ENCODE measurements at regions not wholly inside any gene's neighbourhood (a gene's known extent, or its start where the extent isn't known, plus 50 kb on each side); places are given as distances from the start of the nearest gene placed in this dataset.
"Not testable (repeated sequence)": the region's sequence is repeated elsewhere in the genome, so short reads cannot be mapped to it uniquely, and the experiment has no call there.

DNA sequence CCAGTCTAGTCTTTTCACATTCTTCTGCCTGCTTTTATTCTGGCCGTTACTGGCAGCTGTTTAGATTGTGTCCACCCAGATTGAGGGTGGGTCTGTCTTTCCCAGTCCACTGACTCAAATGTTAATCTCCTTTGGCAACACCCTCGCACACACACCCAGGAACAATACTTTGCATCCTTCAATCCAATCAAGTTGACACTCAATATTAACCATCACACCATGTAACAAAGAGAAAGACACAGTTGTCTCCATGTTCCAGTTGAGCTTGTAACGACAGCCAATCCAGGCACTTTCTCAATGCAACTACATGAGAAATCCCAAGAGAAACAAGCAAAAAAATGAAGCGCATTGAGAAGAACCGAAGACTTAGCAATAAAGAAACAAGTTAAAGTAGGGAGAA lies 877.7 kb downstream of the LTN1 start:
- H3K27me3 Mint-ChIP-seq (ENCODE audit: low read depth); H3K4me1 Mint-ChIP-seq (ENCODE audit: low read depth); H3K4me3 Mint-ChIP-seq; H3K36me3 Mint-ChIP-seq (ENCODE audit: low read depth); CTCF ChIA-PET; intact Hi-C loops (cut with micrococcal nuclease); H3K9me3 Mint-ChIP-seq; H3K27ac Mint-ChIP-seq; DNase-seq: not testable (repeated sequence)

GRCh38 chr21:28113718-28114117 lies 879.0 kb downstream of the LTN1 start:
- CTCF ChIA-PET: no interaction called here
- H3K36me3 Mint-ChIP-seq (ENCODE audit: low read depth): no peaks in the 10 kb centered on the region

GRCh38 chr21:28112511-28112910 lies 880.2 kb downstream of the LTN1 start:
- Mint-ChIP-seq H3K27me3 (ENCODE audit: low read depth) (no peaks in the 10 kb centered on the region), H3K4me1 (ENCODE audit: low read depth) (no peaks in the 10 kb centered on the region), H3K36me3 (ENCODE audit: low read depth) (no peaks in the 10 kb centered on the region), H3K4me3 (no peak overlapping the region), H3K27ac (no peak overlapping the region), H3K9me3 (peaks cover 4% of the 10 kb centered on the region)
- CTCF ChIA-PET: interaction anchor here (0.6 kb wide), 1 partner anchor 45 kb away, joined by 3 read pairs; no protein-coding TSS in a partner anchor
- DNase-seq: no peak
- intact Hi-C loops (cut with micrococcal nuclease): no loop called here

More at GRCh38 chr21:28113718-28114117, 879.0 kb downstream of the LTN1 start:
- no peak for DNase-seq
- H3K27ac Mint-ChIP-seq: no peak overlapping the region
- H3K4me3 Mint-ChIP-seq: no peak overlapping the region
- H3K9me3 Mint-ChIP-seq: peaks cover 3% of the 10 kb centered on the region
- no peaks in the 10 kb centered on the region for H3K4me1 Mint-ChIP-seq (ENCODE audit: low read depth)
- H3K27me3 Mint-ChIP-seq (ENCODE audit: low read depth): no peaks in the 10 kb centered on the region
- intact Hi-C loops (cut with micrococcal nuclease): no loop called here

DNA sequence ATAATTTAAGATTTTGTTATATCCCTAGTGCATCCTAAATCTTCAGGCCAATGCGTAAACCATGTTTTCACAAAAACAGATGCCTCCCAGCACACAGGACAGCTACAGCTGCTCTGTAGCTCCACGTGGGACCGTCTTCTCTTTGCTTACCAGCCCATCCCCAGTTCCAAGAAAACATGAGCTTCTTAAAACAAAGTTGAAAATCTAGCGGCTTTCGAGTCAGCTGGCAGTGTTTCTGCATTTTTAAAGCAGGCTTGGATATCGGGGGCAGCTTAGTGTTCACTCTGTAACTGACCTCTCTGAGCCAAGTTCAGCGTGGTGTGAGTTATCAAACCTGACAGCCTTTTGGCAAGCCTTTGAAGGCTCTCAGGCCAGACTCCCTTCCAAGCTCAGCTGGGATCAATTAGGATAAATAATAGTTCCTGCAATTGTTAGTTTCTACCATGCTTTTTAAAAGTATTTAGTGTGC lies 881.5 kb downstream of the LTN1 start:
- Mint-ChIP-seq H3K36me3 (ENCODE audit: low read depth) (no peaks in the 10 kb centered on the region), H3K9me3 (peaks cover 4% of the 10 kb centered on the region), H3K27ac (no peak overlapping the region), H3K4me1 (ENCODE audit: low read depth) (no peaks in the 10 kb centered on the region), H3K4me3 (no peak overlapping the region), H3K27me3 (ENCODE audit: low read depth) (no peaks in the 10 kb centered on the region)
- no peak for DNase-seq
- intact Hi-C loops (cut with micrococcal nuclease): no loop called here
- CTCF ChIA-PET: no interaction called here

DNA sequence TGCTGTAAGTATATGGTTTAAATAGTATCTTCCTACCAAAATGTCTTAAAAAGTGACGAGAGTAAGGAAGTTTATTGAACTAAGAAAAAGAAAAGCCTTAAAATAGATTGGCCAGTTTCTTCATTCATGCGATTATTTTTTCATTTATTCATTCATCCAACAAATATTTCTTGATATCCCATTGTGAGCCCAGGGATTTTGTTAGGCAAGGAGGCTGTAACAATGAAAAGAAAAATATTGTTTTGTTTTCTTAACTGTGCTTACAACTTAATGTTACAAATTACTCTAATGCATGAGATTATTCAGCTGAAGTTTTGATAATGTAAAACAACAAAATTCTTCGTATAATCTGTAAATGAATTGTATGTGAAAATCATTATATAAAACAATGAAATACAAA lies 882.0 kb downstream of the LTN1 start:
- intact Hi-C loops (cut with micrococcal nuclease): no loop called here
- Mint-ChIP-seq H3K27ac (no peak overlapping the region), H3K9me3 (peaks cover 4% of the 10 kb centered on the region), H3K27me3 (ENCODE audit: low read depth) (no peaks in the 10 kb centered on the region), H3K4me1 (ENCODE audit: low read depth) (no peaks in the 10 kb centered on the region), H3K36me3 (ENCODE audit: low read depth) (no peaks in the 10 kb centered on the region), H3K4me3 (no peak overlapping the region)
- no peak for DNase-seq
- CTCF ChIA-PET: no interaction called here

DNA sequence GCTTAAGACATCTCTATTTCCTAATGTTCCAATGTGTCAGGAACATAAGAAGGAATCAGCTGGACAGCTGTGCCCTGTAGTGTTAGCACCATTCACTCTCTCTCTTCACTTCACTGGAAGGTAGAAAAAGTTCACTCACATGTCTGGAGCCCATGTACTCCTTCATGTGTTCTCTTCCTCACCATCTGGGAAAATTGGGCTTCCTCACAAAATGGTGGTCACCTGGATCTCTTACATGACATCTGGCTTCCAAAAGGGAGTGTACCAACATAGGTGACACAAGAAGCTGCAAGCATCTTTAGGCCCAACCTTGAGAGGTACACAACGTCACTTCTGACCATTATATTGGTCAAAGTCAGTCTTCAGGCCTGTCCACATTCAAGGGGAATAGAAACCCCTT lies 882.6 kb downstream of the LTN1 start:
- Mint-ChIP-seq H3K27me3 (ENCODE audit: low read depth) (no peaks in the 10 kb centered on the region), H3K9me3 (peaks cover 4% of the 10 kb centered on the region), H3K36me3 (ENCODE audit: low read depth) (no peaks in the 10 kb centered on the region), H3K4me1 (ENCODE audit: low read depth) (no peaks in the 10 kb centered on the region), H3K27ac (no peak overlapping the region), H3K4me3 (no peak overlapping the region)
- DNase-seq: no peak
- intact Hi-C loops (cut with micrococcal nuclease): no loop called here
- CTCF ChIA-PET: no interaction called here

GRCh38 chr21:28106370-28106890 lies 886.2 kb downstream of the LTN1 start:
- intact Hi-C loops (cut with micrococcal nuclease): no loop called here
- Mint-ChIP-seq H3K9me3 (peaks cover 2% of the 10 kb centered on the region), H3K36me3 (ENCODE audit: low read depth) (no peaks in the 10 kb centered on the region), H3K4me1 (ENCODE audit: low read depth) (no peaks in the 10 kb centered on the region), H3K27me3 (ENCODE audit: low read depth) (no peaks in the 10 kb centered on the region), H3K4me3 (no peak overlapping the region), H3K27ac (no peak overlapping the region)
- CTCF ChIA-PET: no interaction called here
- DNase-seq: no peak

DNA sequence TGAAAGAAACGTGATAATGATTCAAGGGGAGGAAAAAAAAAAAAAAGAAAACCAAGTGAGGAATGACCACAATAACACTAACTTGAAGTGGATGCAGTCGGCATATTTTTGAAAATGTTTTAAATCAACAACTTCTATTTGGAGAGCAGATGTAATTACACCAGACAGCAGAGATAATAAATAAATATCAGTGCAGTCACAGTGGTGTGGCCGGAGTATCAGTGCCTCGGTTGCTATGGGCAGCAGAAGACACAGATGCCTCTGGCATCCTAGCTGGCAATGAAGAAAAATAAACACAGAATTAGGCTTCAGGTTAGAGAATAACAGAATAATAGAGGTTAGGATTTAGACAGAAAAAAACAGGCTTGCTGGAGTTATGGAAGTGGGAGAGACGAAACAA lies 888.3 kb downstream of the LTN1 start:
- no peak for DNase-seq
- Mint-ChIP-seq H3K4me1 (ENCODE audit: low read depth) (no peaks in the 10 kb centered on the region), H3K9me3 (peaks cover 2% of the 10 kb centered on the region), H3K27me3 (ENCODE audit: low read depth) (no peaks in the 10 kb centered on the region), H3K4me3 (no peak overlapping the region), H3K36me3 (ENCODE audit: low read depth) (no peaks in the 10 kb centered on the region), H3K27ac (no peak overlapping the region)
- intact Hi-C loops (cut with micrococcal nuclease): no loop called here
- CTCF ChIA-PET: no interaction called here

DNA sequence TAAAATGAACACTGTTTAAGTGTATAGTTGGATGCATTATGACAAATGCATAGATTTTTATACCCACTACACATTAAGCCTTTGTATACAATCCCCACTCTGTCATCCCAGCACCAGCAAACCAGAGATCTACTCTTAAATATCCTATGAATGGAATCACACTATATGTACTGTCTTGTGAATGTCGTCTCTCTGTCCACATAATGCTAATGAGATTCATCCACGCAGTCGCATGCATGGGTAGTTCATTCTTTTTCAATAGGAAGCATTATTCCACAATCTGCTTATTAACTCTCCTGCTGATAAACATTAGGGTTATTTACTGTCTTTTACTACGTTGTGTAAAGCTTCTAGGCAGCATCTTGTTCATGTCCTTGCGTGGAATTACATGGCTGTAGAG lies 892.3 kb downstream of the LTN1 start:
- no peak for DNase-seq
- no peaks in the 10 kb centered on the region for H3K36me3 Mint-ChIP-seq (ENCODE audit: low read depth)
- H3K27ac Mint-ChIP-seq: no peak overlapping the region
- H3K9me3 Mint-ChIP-seq: no peaks in the 10 kb centered on the region
- CTCF ChIA-PET: no interaction called here
- H3K4me3 Mint-ChIP-seq: no peak overlapping the region
- H3K4me1 Mint-ChIP-seq (ENCODE audit: low read depth): no peaks in the 10 kb centered on the region
- no peaks in the 10 kb centered on the region for H3K27me3 Mint-ChIP-seq (ENCODE audit: low read depth)
- intact Hi-C loops (cut with micrococcal nuclease): no loop called here

DNA sequence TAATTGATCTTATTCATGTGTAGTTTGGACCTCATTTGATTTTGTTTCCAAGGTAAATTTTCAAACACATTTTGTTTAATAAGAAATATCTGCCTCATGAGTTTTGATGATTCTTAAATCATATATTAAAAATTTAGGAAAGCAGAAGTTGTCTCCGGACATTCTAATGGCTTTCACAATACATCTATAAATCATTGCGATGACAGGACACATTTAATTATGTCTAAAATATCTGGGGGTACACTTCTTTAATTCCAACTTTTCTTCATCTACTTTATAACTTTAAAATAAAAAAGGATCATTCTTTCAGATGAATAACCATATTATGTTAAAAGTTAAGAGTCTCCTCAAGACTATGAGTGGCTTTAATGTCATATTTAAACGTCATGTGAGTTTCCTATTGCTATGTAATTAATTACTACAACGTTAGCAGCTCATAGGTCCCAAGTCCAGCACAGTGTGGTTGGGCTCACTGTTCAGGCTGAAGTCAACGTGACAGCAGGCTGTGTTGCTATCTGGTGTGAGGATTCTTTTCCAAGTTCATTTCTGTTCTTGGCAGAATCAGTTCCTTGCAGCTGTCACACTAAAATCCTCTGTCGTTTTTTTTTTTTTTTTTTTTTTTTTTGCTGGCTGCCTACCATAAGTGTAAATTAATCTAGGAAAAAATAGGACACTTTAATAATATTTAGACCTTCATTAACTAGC lies 893.5 kb downstream of the LTN1 start:
- H3K4me1 Mint-ChIP-seq (ENCODE audit: low read depth): no peaks in the 10 kb centered on the region
- H3K4me3 Mint-ChIP-seq: no peak overlapping the region
- DNase-seq: no peak
- CTCF ChIA-PET: no interaction called here
- no peaks in the 10 kb centered on the region for H3K9me3 Mint-ChIP-seq
- intact Hi-C loops (cut with micrococcal nuclease): no loop called here
- H3K36me3 Mint-ChIP-seq (ENCODE audit: low read depth): no peaks in the 10 kb centered on the region
- no peaks in the 10 kb centered on the region for H3K27me3 Mint-ChIP-seq (ENCODE audit: low read depth)
- no peak overlapping the region for H3K27ac Mint-ChIP-seq

DNA sequence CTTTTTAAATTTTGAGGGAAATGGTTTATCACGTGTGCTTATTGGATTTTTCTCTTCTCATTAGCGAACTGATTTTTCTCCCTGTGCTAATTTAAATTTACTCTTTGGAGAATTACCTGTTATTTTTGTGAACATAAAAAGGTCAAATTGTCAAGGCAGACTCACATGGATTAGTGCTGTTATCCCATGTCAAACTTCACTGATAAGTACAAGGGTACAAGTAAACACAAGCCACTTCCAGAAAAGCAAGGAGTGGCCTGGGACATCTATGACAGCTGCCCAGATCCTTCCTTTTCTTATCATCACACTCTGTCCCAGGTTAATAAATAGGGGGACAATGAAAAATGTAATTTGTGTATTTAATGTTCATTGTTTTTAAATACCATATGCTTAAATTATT lies 901.2 kb downstream of the LTN1 start:
- no peaks in the 10 kb centered on the region for H3K9me3 Mint-ChIP-seq
- CTCF ChIA-PET: no interaction called here
- no peaks in the 10 kb centered on the region for H3K4me1 Mint-ChIP-seq (ENCODE audit: low read depth)
- intact Hi-C loops (cut with micrococcal nuclease): no loop called here
- no peak for DNase-seq
- no peak overlapping the region for H3K4me3 Mint-ChIP-seq
- no peaks in the 10 kb centered on the region for H3K36me3 Mint-ChIP-seq (ENCODE audit: low read depth)
- H3K27me3 Mint-ChIP-seq (ENCODE audit: low read depth): no peaks in the 10 kb centered on the region
- no peak overlapping the region for H3K27ac Mint-ChIP-seq

DNA sequence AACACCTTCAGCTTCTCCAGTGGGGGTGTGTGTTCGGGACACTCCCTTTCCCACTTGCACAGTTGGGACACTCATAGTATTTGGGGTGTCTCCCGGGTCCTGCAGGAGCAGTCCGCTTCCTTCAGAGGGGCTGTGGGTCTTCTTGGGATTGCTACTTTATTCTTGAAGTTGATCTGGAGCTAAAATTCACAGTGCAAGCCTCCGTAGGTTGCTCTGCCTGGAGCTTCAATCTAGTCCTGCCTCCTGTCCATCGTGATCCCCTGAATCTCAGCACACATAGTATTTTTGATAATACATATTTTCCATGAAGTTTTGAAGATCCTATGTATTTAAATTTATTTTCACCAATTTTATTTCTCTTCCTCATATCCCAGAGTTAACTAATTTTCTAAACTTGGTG lies 902.1 kb downstream of the LTN1 start:
- no peak for DNase-seq
- H3K9me3 Mint-ChIP-seq: no peaks in the 10 kb centered on the region
- CTCF ChIA-PET: no interaction called here
- no peaks in the 10 kb centered on the region for H3K36me3 Mint-ChIP-seq (ENCODE audit: low read depth)
- no peak overlapping the region for H3K4me3 Mint-ChIP-seq
- H3K27ac Mint-ChIP-seq: no peak overlapping the region
- no peaks in the 10 kb centered on the region for H3K4me1 Mint-ChIP-seq (ENCODE audit: low read depth)
- intact Hi-C loops (cut with micrococcal nuclease): no loop called here
- no peaks in the 10 kb centered on the region for H3K27me3 Mint-ChIP-seq (ENCODE audit: low read depth)

GRCh38 chr21:28089599-28090441 lies 902.9 kb downstream of the LTN1 start:
- Mint-ChIP-seq H3K9me3 (no peaks in the 10 kb centered on the region), H3K27ac (no peak overlapping the region), H3K36me3 (ENCODE audit: low read depth) (no peaks in the 10 kb centered on the region), H3K27me3 (ENCODE audit: low read depth) (no peaks in the 10 kb centered on the region), H3K4me3 (no peak overlapping the region), H3K4me1 (ENCODE audit: low read depth) (no peaks in the 10 kb centered on the region)
- intact Hi-C loops (cut with micrococcal nuclease): no loop called here
- no peak for DNase-seq
- CTCF ChIA-PET: no interaction called here

Data from activated naive CD4-positive, alpha-beta T cell treated with anti-CD3 and anti-CD28 coated beads for 36 hours (primary cell).